ENCODE measurements at regions not wholly inside any gene's neighbourhood (a gene's known extent, or its start where the extent isn't known, plus 50 kb on each side); places are given as distances from the start of the nearest gene placed in this dataset.

GRCh38 chr7:156523447-156524048 is 117.0 kb upstream of the RNF32 start:
- TF ChIP-seq CTCF (IDR thresholded peaks at IDR 0.05; ENCODE audit: insufficient read depth, low read depth, low read length) (no peak), EZH2 (IDR thresholded peaks at IDR 0.05; ENCODE audit: insufficient read depth, low read length) (no peak)
